B cell (primary cell): ENCODE measurements at regions not wholly inside any gene's neighbourhood (a gene's known extent, or its start where the extent isn't known, plus 50 kb on each side); places are given as distances from the start of the nearest gene placed in this dataset.
"Not testable (repeated sequence)": the region's sequence is repeated elsewhere in the genome, so short reads cannot be mapped to it uniquely, and the experiment has no call there.

ENCODE experiments used
- ATAC-seq: fragments of 200-7000 bp; cut with Tn5 transposase; one replicate; pipeline ENCODE4 v1.10.0; 2021; ENCODE audit warnings: low read depth, mild to moderate bottlenecking, moderate number of reproducible peaks, moderate library complexity
- CTCF ChIA-PET: fragments of 350-600 bp; sonication (Branson Sonifier 250); formaldehyde crosslinking; loops from one replicate; lab custom pipeline; 2021; ENCODE audit warnings: antibody characterized with exemption, inconsistent platforms; lab: Charles Lee
- POLR2A ChIA-PET: fragments of 350-600 bp; sonication (Branson Sonifier 250); formaldehyde crosslinking; loops from one replicate; lab custom pipeline; 2021; ENCODE audit warnings: antibody characterized with exemption; lab: Charles Lee
- DNase-seq: peaks from one replicate; pipeline ENCODE4 v3.0.0; 2013
- H2AFZ ChIP-seq: 2 replicates; pipeline ENCODE4 v1.6.1; 2012; ENCODE audit warnings: mild to moderate bottlenecking, low read depth, low read length; ENCODE audit not compliant: insufficient read depth, poor library complexity, severe bottlenecking
- H3K27ac ChIP-seq, 2 donors: 1 replicate in 1 of 2; 2 replicates in 1 of 2; pipeline ENCODE4 v1.5.1; 2012 to 2013; ENCODE audit warnings: low read length in 2 of 2, mild to moderate bottlenecking in 2 of 2, moderate library complexity in 1 of 2
- H3K27me3 ChIP-seq, 4 experiments: fragments of 200-600 bp in 1 of 4; sonication (generic) in 1 of 4; replicated peaks in 1 of 4; 1 replicate in 2 of 4; 2 replicates in 2 of 4; pipeline versions ENCODE4 v1.6.1 to v1.7.0; 2013 to 2016; ENCODE audit warnings: low read length in 3 of 4, mild to moderate bottlenecking in 2 of 4, mixed read lengths in 1 of 4, moderate library complexity in 1 of 4; ENCODE audit not compliant: insufficient read depth in 4 of 4, control insufficient read depth in 3 of 4; ENCODE audit errors: control extremely low read depth in 1 of 4
- H3K36me3 ChIP-seq, 2 experiments: replicated peaks in 1 of 2; 1 replicate in 1 of 2; 2 replicates in 1 of 2; pipeline versions ENCODE4 v1.6.1 to v1.7.1; 2013; ENCODE audit warnings: low read length in 1 of 2; ENCODE audit not compliant: insufficient read depth in 2 of 2, control insufficient read depth in 1 of 2; ENCODE audit errors: control extremely low read depth in 1 of 2, extremely low read depth in 1 of 2
- H3K4me1 ChIP-seq, 2 donors: fragments of 200-600 bp in 1 of 2; sonication (generic) in 1 of 2; 1 replicate in 1 of 2; 2 replicates in 1 of 2; pipeline versions ENCODE4 v1.5.1 to v1.6.1; 2013 to 2017; ENCODE audit warnings: low read length in 2 of 2; ENCODE audit not compliant: control insufficient read depth in 2 of 2, insufficient read depth in 2 of 2
- H3K4me2 ChIP-seq: replicated peaks from 2 replicates; pipeline ENCODE3; 2012; ENCODE audit warnings: mild to moderate bottlenecking, low read depth, low read length; ENCODE audit not compliant: poor library complexity, severe bottlenecking
- H3K4me3 ChIP-seq, 5 experiments: fragments of 200-600 bp in 1 of 5; sonication (generic) in 1 of 5; 1 replicate in 3 of 5; 2 replicates in 2 of 5; pipeline versions ENCODE4 v1.5.1 to v1.7.0; 2011 to 2016; ENCODE audit warnings: low read length in 4 of 5, mild to moderate bottlenecking in 4 of 5, low read depth in 2 of 5, control low read depth in 1 of 5, moderate library complexity in 1 of 5; ENCODE audit not compliant: insufficient read depth in 1 of 5; ENCODE audit errors: control extremely low read depth in 1 of 5, extremely low read depth in 1 of 5
- H3K79me2 ChIP-seq: fragments of 200-600 bp; sonication (generic); one replicate; pipeline ENCODE4 v1.6.0; 2016; ENCODE audit warnings: low read length; ENCODE audit not compliant: control insufficient read depth, insufficient read depth
- H3K9ac ChIP-seq: fragments of 200-600 bp; sonication (generic); 2 replicates; pipeline ENCODE4 v1.6.1; 2017; ENCODE audit warnings: mild to moderate bottlenecking, low read length, moderate library complexity
- H3K9me3 ChIP-seq, 3 donors: one replicate each; pipeline versions ENCODE4 v1.6.1 to v1.7.1; 2013; ENCODE audit warnings: low read length in 2 of 3; ENCODE audit not compliant: control insufficient read depth in 2 of 3, insufficient read depth in 1 of 3; ENCODE audit errors: control extremely low read depth in 1 of 3
- H4K20me1 ChIP-seq: 2 replicates; pipeline ENCODE4 v1.6.0; 2012; ENCODE audit warnings: mild to moderate bottlenecking, low read length; ENCODE audit not compliant: insufficient read depth, control insufficient read depth, poor library complexity, severe bottlenecking
- H3K27ac Mint-ChIP-seq: one replicate; pipeline ENCODE4 v1.8.0; 2021; ENCODE audit warnings: mixed read lengths
- H3K27me3 Mint-ChIP-seq: one replicate; pipeline ENCODE4 v1.8.0; 2021; ENCODE audit warnings: mixed read lengths
- H3K4me1 Mint-ChIP-seq: one replicate; pipeline ENCODE4 v1.8.0; 2021; ENCODE audit warnings: mixed read lengths
- H3K4me3 Mint-ChIP-seq: one replicate; pipeline ENCODE4 v1.8.0; 2021; ENCODE audit warnings: mixed read lengths
- H3K9me3 Mint-ChIP-seq: one replicate; pipeline ENCODE4 v1.8.0; 2022; ENCODE audit warnings: mixed read lengths; ENCODE audit not compliant: insufficient read depth
- CTCF ChIP-seq: fragments of 200-600 bp; IDR thresholded peaks from one replicate; pipeline ENCODE4 v1.8.0; 2022; ENCODE audit warnings: antibody characterized with exemption, mild to moderate bottlenecking
- EZH2 ChIP-seq: IDR thresholded peaks from 2 replicates; pipeline ENCODE4 v1.6.1; 2012; ENCODE audit warnings: borderline replicate concordance, low read depth, mild to moderate bottlenecking, moderate library complexity, low read length; ENCODE audit not compliant: insufficient read depth, poor library complexity, severe bottlenecking
- WGBS: methylation state at CpG from one replicate; pipeline ENCODE4 v1.1.5; 2013; ENCODE audit warnings: missing lambda C conversion rate; ENCODE audit not compliant: insufficient coverage; 5-methylcytosine and 5-hydroxymethylcytosine counted together
- intact Hi-C: fragments of 100-400 bp; cut with micrococcal nuclease; formaldehyde crosslinking; loops from one replicate; pipeline ENCODE4 v1.10.0; 2022

GRCh38 chrX:16060252-16060651, 63.1 kb upstream of the GRPR start:
- Mint-ChIP-seq H3K4me1 (peaks cover 6% of the 10 kb centered on the region), H3K27ac (no peak overlapping the region), H3K4me3 (no peak overlapping the region), H3K9me3 (no peaks in the 10 kb centered on the region), H3K27me3 (no peaks in the 10 kb centered on the region)
- no peak overlapping the region for H3K9ac ChIP-seq
- WGBS: no CpG with 5 or more reads among the region's 2 CpGs
- no peak overlapping the region for H3K4me3 ChIP-seq
- no peaks in the 10 kb centered on the region for H3K4me1 ChIP-seq
- CTCF ChIA-PET: no interaction called here
- ATAC-seq (no peak), DNase-seq (no peak)
- no peaks in the 10 kb centered on the region for H3K27me3 ChIP-seq
- no peak overlapping the region for H3K4me2 ChIP-seq
- no peaks in the 10 kb centered on the region for H3K36me3 ChIP-seq
- H3K79me2 ChIP-seq: no peaks in the 10 kb centered on the region
- no peak for TF ChIP-seq CTCF
- no peak for TF ChIP-seq EZH2
- H4K20me1 ChIP-seq: no peaks in the 10 kb centered on the region
- H3K9me3 ChIP-seq: no peaks in the 10 kb centered on the region
- H2AFZ ChIP-seq: no peak overlapping the region
- intact Hi-C loops: no loop called here
- H3K27ac ChIP-seq: no peak overlapping the region
- POLR2A ChIA-PET: no interaction called here

GRCh38 chrX:16049126-16049525, 74.2 kb upstream of the GRPR start:
- H3K27ac Mint-ChIP-seq, H3K36me3 ChIP-seq, H3K9me3 Mint-ChIP-seq, H4K20me1 ChIP-seq, H3K79me2 ChIP-seq, H3K4me3 Mint-ChIP-seq, H3K27ac ChIP-seq, H3K27me3 Mint-ChIP-seq, intact Hi-C loops, ATAC-seq, H2AFZ ChIP-seq, H3K9ac ChIP-seq, H3K9me3 ChIP-seq, H3K4me3 ChIP-seq, POLR2A ChIA-PET, CTCF ChIA-PET, DNase-seq, H3K27me3 ChIP-seq, H3K4me1 Mint-ChIP-seq, H3K4me2 ChIP-seq, H3K4me1 ChIP-seq: not testable (repeated sequence)
- WGBS: 100% methylated on average over 1 of the region's 9 CpGs
